ENCODE measurements at regions not wholly inside any gene's neighbourhood (a gene's known extent, or its start where the extent isn't known, plus 50 kb on each side); places are given as distances from the start of the nearest gene placed in this dataset.

GRCh38 chr2:62443471-62443870 lies 62.5 kb downstream of the TMEM17 start:
- H3K4me2 ChIP-seq (ENCODE audit: low read depth, low read length, poor library complexity, severe bottlenecking), result no peak overlapping the region

DNA sequence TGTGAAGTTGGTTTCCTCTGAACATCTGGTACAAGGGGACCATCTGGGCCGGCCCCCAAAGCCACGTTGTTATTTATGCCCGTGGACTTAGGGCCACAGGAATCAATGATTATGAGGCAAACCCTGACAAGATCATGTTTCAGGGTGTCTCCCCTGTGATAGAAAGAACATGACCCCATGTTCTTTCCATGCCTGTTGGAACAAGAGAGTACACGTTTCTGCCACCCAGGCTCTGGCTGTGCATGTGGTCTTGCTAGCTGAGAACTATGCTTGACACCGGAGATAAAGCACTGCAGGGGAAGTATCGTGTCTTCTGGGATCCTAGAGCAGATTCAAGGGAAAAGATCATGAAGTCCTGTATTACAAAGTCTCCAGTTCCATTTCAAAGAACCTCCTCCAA lies 64.2 kb downstream of the TMEM17 start:
- Histone ChIP-seq H3K4me2 (ENCODE audit: low read depth, low read length, poor library complexity, severe bottlenecking) (no peak overlapping the region), H4K20me1 (ENCODE audit: insufficient read depth, low read length, poor library complexity, severe bottlenecking) (no peaks in the 10 kb centered on the region), H3F3A (ENCODE audit: low read depth) (no peaks in the 10 kb centered on the region), H3K79me2 (ENCODE audit: insufficient read depth, low read length) (no peaks in the 10 kb centered on the region), H3K9me2 (replicated peaks; ENCODE audit: low read depth, low read length) (no peaks in the 10 kb centered on the region), H3K9me3 (ENCODE audit: insufficient read depth, low read depth, low read length) (no peaks in the 10 kb centered on the region), H3K9ac (ENCODE audit: low read depth, low read length, poor library complexity, severe bottlenecking) (no peak overlapping the region), H3K4me1 (ENCODE audit: insufficient read depth, low read length, poor library complexity, severe bottlenecking) (peaks cover 7% of the 10 kb centered on the region), H2AFZ (ENCODE audit: low read length) (no peak overlapping the region), H3K36me3 (ENCODE audit: insufficient read depth, low read length) (no peaks in the 10 kb centered on the region), H3K27me3 (ENCODE audit: insufficient read depth, low read length, poor library complexity, severe bottlenecking) (no peaks in the 10 kb centered on the region), H3K4me3 (ENCODE audit: low read length, poor library complexity, severe bottlenecking) (no peak overlapping the region)
- no peak for TF ChIP-seq CTCF (conservative IDR thresholded peaks at IDR 0.05; ENCODE audit: low read length)
- no peak for TF ChIP-seq EZH2phosphoT487 (IDR thresholded peaks at IDR 0.05; ENCODE audit: borderline replicate concordance)

More at GRCh38 chr2:62443471-62443870, 62.5 kb downstream of the TMEM17 start:
- no peaks in the 10 kb centered on the region for H3K36me3 ChIP-seq (ENCODE audit: insufficient read depth, low read length)
- H3K27me3 ChIP-seq (ENCODE audit: insufficient read depth, low read length, poor library complexity, severe bottlenecking), result no peaks in the 10 kb centered on the region
- no peaks in the 10 kb centered on the region for H3K9me2 ChIP-seq (replicated peaks; ENCODE audit: low read depth, low read length)
- no peak overlapping the region for H3K4me3 ChIP-seq (ENCODE audit: low read length, poor library complexity, severe bottlenecking)
- H3K4me1 ChIP-seq (ENCODE audit: insufficient read depth, low read length, poor library complexity, severe bottlenecking), result peaks cover 7% of the 10 kb centered on the region
- no peaks in the 10 kb centered on the region for H3K79me2 ChIP-seq (ENCODE audit: insufficient read depth, low read length)
- TF ChIP-seq EZH2phosphoT487 (IDR thresholded peaks at IDR 0.05; ENCODE audit: borderline replicate concordance), result no peak
- TF ChIP-seq CTCF (conservative IDR thresholded peaks at IDR 0.05; ENCODE audit: low read length), result no peak
- no peaks in the 10 kb centered on the region for H3F3A ChIP-seq (ENCODE audit: low read depth)
- H2AFZ ChIP-seq (ENCODE audit: low read length), result no peak overlapping the region
- no peaks in the 10 kb centered on the region for H4K20me1 ChIP-seq (ENCODE audit: insufficient read depth, low read length, poor library complexity, severe bottlenecking)
- no peak overlapping the region for H3K9ac ChIP-seq (ENCODE audit: low read depth, low read length, poor library complexity, severe bottlenecking)
- H3K9me3 ChIP-seq (ENCODE audit: insufficient read depth, low read depth, low read length), result no peaks in the 10 kb centered on the region

GRCh38 chr2:62441421-62441820 lies 64.6 kb downstream of the TMEM17 start:
- H3K36me3 ChIP-seq (ENCODE audit: insufficient read depth, low read length), result no peaks in the 10 kb centered on the region
- no peak overlapping the region for H3K9ac ChIP-seq (ENCODE audit: low read depth, low read length, poor library complexity, severe bottlenecking)
- H3K79me2 ChIP-seq (ENCODE audit: insufficient read depth, low read length), result no peaks in the 10 kb centered on the region
- TF ChIP-seq CTCF (conservative IDR thresholded peaks at IDR 0.05; ENCODE audit: low read length) (no peak), EZH2phosphoT487 (IDR thresholded peaks at IDR 0.05; ENCODE audit: borderline replicate concordance) (no peak)
- H3K9me3 ChIP-seq (ENCODE audit: insufficient read depth, low read depth, low read length), result no peaks in the 10 kb centered on the region
- no peaks in the 10 kb centered on the region for H3K27me3 ChIP-seq (ENCODE audit: insufficient read depth, low read length, poor library complexity, severe bottlenecking)
- no peak overlapping the region for H3K4me3 ChIP-seq (ENCODE audit: low read length, poor library complexity, severe bottlenecking)
- no peaks in the 10 kb centered on the region for H3K9me2 ChIP-seq (replicated peaks; ENCODE audit: low read depth, low read length)
- no peak overlapping the region for H3K4me2 ChIP-seq (ENCODE audit: low read depth, low read length, poor library complexity, severe bottlenecking)
- H3K4me1 ChIP-seq (ENCODE audit: insufficient read depth, low read length, poor library complexity, severe bottlenecking), result peaks cover 7% of the 10 kb centered on the region
- H2AFZ ChIP-seq (ENCODE audit: low read length), result no peak overlapping the region
- H3F3A ChIP-seq (ENCODE audit: low read depth), result no peaks in the 10 kb centered on the region
- no peaks in the 10 kb centered on the region for H4K20me1 ChIP-seq (ENCODE audit: insufficient read depth, low read length, poor library complexity, severe bottlenecking)

Data from Loucy (cell line).